Naive B cell (primary cell): ENCODE measurements at regions not wholly inside any gene's neighbourhood (a gene's known extent, or its start where the extent isn't known, plus 50 kb on each side); places are given as distances from the start of the nearest gene placed in this dataset.
A peak's percentile ranks its signal among the peaks of the same experiment; 100 is the strongest.

Experiments used
- ATAC-seq, 2 donors: fragments of 150-1000 bp; cut with Tn5 transposase; 2 replicates each; pipeline ENCODE4 v1.10.0; 2021; ENCODE audit warnings: low read depth in 2 of 2, mild to moderate bottlenecking in 2 of 2, moderate library complexity in 2 of 2
- DNase-seq: peaks from one replicate; pipeline ENCODE4 v3.0.0; 2022
- H3K27ac Mint-ChIP-seq, 6 donors: one replicate each; pipeline ENCODE4 v1.8.0; 2020 to 2022; ENCODE audit warnings: mild to moderate bottlenecking in 6 of 6, mixed read lengths in 6 of 6, moderate library complexity in 5 of 6, inconsistent platforms in 2 of 6
- H3K27me3 Mint-ChIP-seq, 3 donors: one replicate each; pipeline ENCODE4 v1.8.0; 2021 to 2022; ENCODE audit warnings: mixed read lengths in 3 of 3, mild to moderate bottlenecking in 1 of 3
- H3K36me3 Mint-ChIP-seq, 2 donors: one replicate each; pipeline ENCODE4 v1.8.0; 2020 to 2022; ENCODE audit warnings: mixed read lengths in 2 of 2, inconsistent platforms in 1 of 2, mild to moderate bottlenecking in 1 of 2
- H3K4me1 Mint-ChIP-seq, 3 donors: one replicate each; pipeline ENCODE4 v1.8.0; 2020 to 2022; ENCODE audit warnings: mixed read lengths in 3 of 3, inconsistent platforms in 1 of 3, mild to moderate bottlenecking in 1 of 3, moderate library complexity in 1 of 3
- H3K4me3 Mint-ChIP-seq, 8 donors: one replicate each; pipeline ENCODE4 v1.8.0; 2020 to 2022; ENCODE audit warnings: mild to moderate bottlenecking in 8 of 8, mixed read lengths in 8 of 8, moderate library complexity in 8 of 8, inconsistent platforms in 2 of 8
- H3K9me3 Mint-ChIP-seq, 7 donors: one replicate each; pipeline ENCODE4 v1.8.0; 2020 to 2022; ENCODE audit warnings: mixed read lengths in 7 of 7, mild to moderate bottlenecking in 5 of 7, inconsistent platforms in 2 of 7, moderate library complexity in 1 of 7

- Mint-ChIP-seq H3K4me1 (no peaks in the 10 kb centered on the region), H3K27me3 (no peaks in the 10 kb centered on the region), H3K4me3 (no peak overlapping the region), H3K27ac (no peak overlapping the region), H3K36me3 (no peaks in the 10 kb centered on the region), H3K9me3 (peaks cover 0 to 6% (median 3%) of the 10 kb centered on the region in 7 donors)
- no peak for DNase-seq
- no peak for ATAC-seq
Measured at GRCh38 chr3:74435631-74436030, 178.8 kb downstream of the CNTN3 start.

- Mint-ChIP-seq H3K4me1 (no peaks in the 10 kb centered on the region), H3K27me3 (no peaks in the 10 kb centered on the region), H3K27ac (no peak overlapping the region), H3K36me3 (no peaks in the 10 kb centered on the region), H3K4me3 (no peak overlapping the region), H3K9me3 (peaks cover 0 to 6% (median 3%) of the 10 kb centered on the region in 7 donors)
- ATAC-seq (no peak), DNase-seq (no peak)
Measured at GRCh38 chr3:74434406-74434805, 180.1 kb downstream of the CNTN3 start.

GRCh38 chr3:74426571-74426970 is 187.9 kb downstream of the CNTN3 start:
- ATAC-seq = no peak
- Mint-ChIP-seq H3K27ac (no peak overlapping the region), H3K27me3 (no peaks in the 10 kb centered on the region), H3K4me3 (no peak overlapping the region), H3K36me3 (no peaks in the 10 kb centered on the region), H3K4me1 (no peaks in the 10 kb centered on the region), H3K9me3 (peaks cover 0 to 10% (median 3%) of the 10 kb centered on the region in 7 donors)
- DNase-seq = no peak

GRCh38 chr3:74423867-74424266 is 190.6 kb downstream of the CNTN3 start:
- H3K4me3 Mint-ChIP-seq = no peak overlapping the region
- H3K36me3 Mint-ChIP-seq = no peaks in the 10 kb centered on the region
- no peaks in the 10 kb centered on the region for H3K27me3 Mint-ChIP-seq
- ATAC-seq = no peak
- H3K27ac Mint-ChIP-seq = no peak overlapping the region
- peaks cover 0 to 8% (median 3%) of the 10 kb centered on the region in 7 donors for H3K9me3 Mint-ChIP-seq
- H3K4me1 Mint-ChIP-seq = no peaks in the 10 kb centered on the region
- DNase-seq = no peak

GRCh38 chr3:74420538-74421124 is 193.8 kb downstream of the CNTN3 start:
- H3K9me3 Mint-ChIP-seq = peaks cover 0 to 12% (median 5%) of the 10 kb centered on the region in 7 donors
- DNase-seq (no peak), ATAC-seq (no peak)
- H3K27me3 Mint-ChIP-seq = no peaks in the 10 kb centered on the region
- no peak overlapping the region for H3K4me3 Mint-ChIP-seq
- H3K4me1 Mint-ChIP-seq = no peaks in the 10 kb centered on the region
- no peaks in the 10 kb centered on the region for H3K36me3 Mint-ChIP-seq
- H3K27ac Mint-ChIP-seq = no peak overlapping the region

GRCh38 chr3:74415731-74416130 is 198.7 kb downstream of the CNTN3 start:
- ATAC-seq = no peak
- no peaks in the 10 kb centered on the region for H3K36me3 Mint-ChIP-seq
- no peaks in the 10 kb centered on the region for H3K4me1 Mint-ChIP-seq
- H3K27me3 Mint-ChIP-seq = no peaks in the 10 kb centered on the region
- H3K9me3 Mint-ChIP-seq = peaks cover 0 to 7% (median 0%) of the 10 kb centered on the region in 7 donors
- H3K4me3 Mint-ChIP-seq = no peak overlapping the region
- no peak overlapping the region for H3K27ac Mint-ChIP-seq
- no peak for DNase-seq

- Mint-ChIP-seq H3K4me1 (no peaks in the 10 kb centered on the region), H3K36me3 (no peaks in the 10 kb centered on the region), H3K27me3 (no peaks in the 10 kb centered on the region), H3K27ac (no peak overlapping the region), H3K4me3 (no peak overlapping the region), H3K9me3 (peaks cover 0 to 10% (median 3%) of the 10 kb centered on the region in 7 donors)
- ATAC-seq (no peak), DNase-seq (no peak)
Measured at GRCh38 chr3:74413547-74414241, 200.8 kb downstream of the CNTN3 start.

- no peak overlapping the region for H3K27ac Mint-ChIP-seq
- no peaks in the 10 kb centered on the region for H3K36me3 Mint-ChIP-seq
- no peak for DNase-seq
- no peaks in the 10 kb centered on the region for H3K4me1 Mint-ChIP-seq
- H3K9me3 Mint-ChIP-seq = peaks cover 0 to 10% (median 2%) of the 10 kb centered on the region in 7 donors
- no peak overlapping the region for H3K4me3 Mint-ChIP-seq
- ATAC-seq = no peak
- H3K27me3 Mint-ChIP-seq = no peaks in the 10 kb centered on the region
Measured at GRCh38 chr3:74410276-74410941, 204.1 kb downstream of the CNTN3 start.

GRCh38 chr3:74409066-74409465 is 205.4 kb downstream of the CNTN3 start:
- Mint-ChIP-seq H3K9me3 (peaks cover 0 to 9% (median 2%) of the 10 kb centered on the region in 7 donors), H3K36me3 (no peaks in the 10 kb centered on the region), H3K4me1 (no peaks in the 10 kb centered on the region), H3K4me3 (no peak overlapping the region), H3K27me3 (no peaks in the 10 kb centered on the region), H3K27ac (no peak overlapping the region)
- no peak for ATAC-seq
- DNase-seq = no peak

- Mint-ChIP-seq H3K27ac (peak overlapping the region in 1 of 6 donors; percentile 18), H3K27me3 (no peaks in the 10 kb centered on the region), H3K4me3 (no peak overlapping the region), H3K36me3 (no peaks in the 10 kb centered on the region), H3K4me1 (no peaks in the 10 kb centered on the region), H3K9me3 (peaks cover 0 to 12% (median 7%) of the 10 kb centered on the region in 7 donors)
- ATAC-seq (no peak), DNase-seq (no peak)
Measured at GRCh38 chr3:74403307-74403706, 211.2 kb downstream of the CNTN3 start.

- ATAC-seq = no peak
- Mint-ChIP-seq H3K4me1 (no peaks in the 10 kb centered on the region), H3K36me3 (no peaks in the 10 kb centered on the region), H3K27me3 (no peaks in the 10 kb centered on the region), H3K9me3 (peaks cover 0 to 12% (median 7%) of the 10 kb centered on the region in 7 donors), H3K27ac (peak overlapping the region in 1 of 6 donors; percentile 18), H3K4me3 (no peak overlapping the region)
- no peak for DNase-seq
Measured at GRCh38 chr3:74402821-74403220, 211.6 kb downstream of the CNTN3 start.

GRCh38 chr3:74393426-74393825 is 221.0 kb downstream of the CNTN3 start:
- no peaks in the 10 kb centered on the region for H3K4me1 Mint-ChIP-seq
- no peak overlapping the region for H3K4me3 Mint-ChIP-seq
- H3K9me3 Mint-ChIP-seq = peaks cover 5 to 19% (median 12%) of the 10 kb centered on the region in 7 donors
- DNase-seq = no peak
- H3K27ac Mint-ChIP-seq = no peak overlapping the region
- ATAC-seq = no peak
- H3K36me3 Mint-ChIP-seq = no peaks in the 10 kb centered on the region
- H3K27me3 Mint-ChIP-seq = no peaks in the 10 kb centered on the region

- ATAC-seq (no peak), DNase-seq (no peak)
- no peaks in the 10 kb centered on the region for H3K36me3 Mint-ChIP-seq
- H3K27ac Mint-ChIP-seq = no peak overlapping the region
- H3K27me3 Mint-ChIP-seq = no peaks in the 10 kb centered on the region
- H3K9me3 Mint-ChIP-seq = peaks cover 0 to 20% (median 6%) of the 10 kb centered on the region in 7 donors
- no peak overlapping the region for H3K4me3 Mint-ChIP-seq
- H3K4me1 Mint-ChIP-seq = no peaks in the 10 kb centered on the region
Measured at GRCh38 chr3:74390121-74390877, 224.2 kb downstream of the CNTN3 start.
